Activated CD4-positive, CD25-positive, alpha-beta regulatory T cell treated with anti-CD3 and anti-CD28 coated beads, Interleukin-2, amount 50 U/mL, for 24 hours (primary cell): ENCODE measurements at regions not wholly inside any gene's neighbourhood (a gene's known extent, or its start where the extent isn't known, plus 50 kb on each side); places are given as distances from the start of the nearest gene placed in this dataset.
"Not testable (repeated sequence)": the region's sequence is repeated elsewhere in the genome, so short reads cannot be mapped to it uniquely, and the experiment has no call there.

ENCODE experiments used
- ATAC-seq, 2 donors: fragments of 150-1000 bp; cut with Tn5 transposase; one replicate each; pipeline ENCODE4 v1.10.0; 2021; ENCODE audit warnings: mild to moderate bottlenecking in 1 of 2, moderate library complexity in 1 of 2

- no peak for ATAC-seq
These were observed 141.5 kb downstream of the OR2B2 start for GRCh38 chr6:27770724-27771123.

DNA sequence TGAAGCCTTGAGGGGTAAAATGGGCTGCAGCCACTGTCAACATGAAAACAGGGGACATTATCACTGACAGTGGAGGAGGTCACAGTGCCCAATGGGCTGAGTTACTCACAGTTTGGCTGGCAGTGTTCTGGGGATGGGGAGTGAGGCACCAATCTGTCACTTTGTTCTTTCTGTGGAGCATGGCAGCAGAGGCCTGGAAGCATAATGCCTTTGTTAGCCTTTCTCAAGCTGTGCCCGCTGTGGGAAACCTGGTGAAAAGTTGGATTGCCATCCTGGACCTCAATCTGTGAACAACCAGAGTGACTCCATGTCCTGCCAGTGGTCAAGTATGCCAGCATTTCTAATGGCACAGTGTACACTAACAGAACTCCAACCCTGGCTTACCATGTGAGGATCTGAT, 143.6 kb downstream of the OR2B2 start:
- ATAC-seq: no peak

- no peak for ATAC-seq
These were observed 144.3 kb downstream of the OR2B2 start for GRCh38 chr6:27767851-27768250.

DNA sequence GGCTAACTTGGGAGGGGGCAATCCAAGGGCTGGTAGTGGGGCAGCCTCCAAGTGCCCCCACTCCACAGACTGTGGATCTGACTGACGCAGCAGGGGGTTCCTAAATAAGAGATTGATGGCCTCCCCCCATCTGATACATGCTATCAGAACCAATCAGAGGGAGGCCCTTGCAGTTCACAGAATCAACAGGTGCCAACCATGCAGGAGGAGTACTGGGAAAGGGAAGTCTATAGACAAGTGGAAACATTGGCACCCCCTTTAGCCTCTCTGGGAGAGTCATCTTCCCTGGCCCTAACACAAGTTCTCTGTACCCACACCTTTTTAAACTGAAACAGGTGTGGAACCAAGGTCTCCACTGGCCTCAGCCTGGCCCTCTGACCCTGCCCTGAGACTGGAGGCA, 145.8 kb downstream of the OR2B2 start:
- ATAC-seq: no peak

DNA sequence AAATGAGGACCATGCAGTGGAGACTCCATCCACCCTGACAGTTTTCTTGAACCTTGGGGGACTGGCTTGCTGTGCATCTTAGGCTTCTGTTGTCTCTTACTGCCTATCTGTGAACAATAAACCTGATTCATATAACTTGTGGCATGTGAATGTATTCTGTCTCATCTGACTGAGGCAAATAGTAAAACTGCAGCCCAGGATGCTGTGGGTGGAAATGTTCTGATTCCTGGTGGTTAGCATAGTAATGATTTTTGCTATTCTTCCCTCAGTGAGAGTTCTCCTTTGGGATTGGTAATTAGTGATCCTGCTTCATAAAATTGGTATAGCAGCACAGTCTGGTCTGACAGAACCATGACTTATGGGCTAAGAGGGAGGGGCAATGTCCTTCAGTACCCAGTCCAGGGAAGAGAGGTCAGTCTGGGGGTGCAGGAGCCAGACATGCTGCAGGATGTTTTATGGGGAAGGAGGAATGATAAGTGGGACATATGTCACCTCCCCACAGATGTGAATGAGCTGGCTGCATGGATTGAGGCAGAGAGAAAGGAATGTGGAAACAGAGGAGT, 147.1 kb downstream of the OR2B2 start:
- no peak for ATAC-seq

DNA sequence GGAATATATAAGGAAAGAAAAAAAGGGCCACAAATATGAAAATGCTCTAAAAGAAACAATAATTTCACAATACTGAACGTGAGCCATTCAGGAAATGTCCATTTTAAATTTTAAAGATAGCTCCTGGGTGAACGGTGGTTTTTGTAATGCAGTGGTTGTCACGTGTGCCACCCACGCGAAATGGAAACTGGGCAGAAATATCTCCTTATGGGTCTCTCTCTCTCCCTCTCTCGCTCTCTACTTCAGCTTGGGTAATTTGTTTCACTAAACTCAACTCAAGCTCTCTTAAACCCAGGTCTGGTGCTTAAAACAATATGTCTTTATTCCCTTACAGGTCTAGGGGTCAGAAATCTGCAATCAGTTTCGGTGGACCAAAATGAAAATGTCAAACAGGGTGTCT, 150.8 kb downstream of the OR2B2 start:
- no peak for ATAC-seq

DNA sequence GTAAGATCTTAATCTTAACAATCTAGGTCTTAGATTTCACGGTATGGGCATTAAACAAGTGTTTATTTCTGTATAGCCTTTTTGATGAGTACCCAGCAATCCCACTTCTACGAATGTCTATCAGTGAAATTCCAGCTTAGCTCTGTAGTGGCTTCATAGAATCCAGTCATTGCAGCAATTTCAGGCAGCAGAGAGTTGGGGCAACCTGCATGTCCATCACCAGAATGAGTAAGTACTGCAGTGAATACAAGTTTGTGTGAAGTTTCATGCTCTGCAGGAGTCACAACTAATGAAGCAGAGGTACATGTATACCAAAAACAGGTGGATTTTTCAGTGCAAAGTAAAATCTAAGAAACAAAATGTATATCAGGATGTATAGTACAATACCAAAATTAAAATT, 151.7 kb downstream of the OR2B2 start:
- no peak for ATAC-seq

GRCh38 chr6:27759930-27760329, 152.3 kb downstream of the OR2B2 start:
- no peak for ATAC-seq

DNA sequence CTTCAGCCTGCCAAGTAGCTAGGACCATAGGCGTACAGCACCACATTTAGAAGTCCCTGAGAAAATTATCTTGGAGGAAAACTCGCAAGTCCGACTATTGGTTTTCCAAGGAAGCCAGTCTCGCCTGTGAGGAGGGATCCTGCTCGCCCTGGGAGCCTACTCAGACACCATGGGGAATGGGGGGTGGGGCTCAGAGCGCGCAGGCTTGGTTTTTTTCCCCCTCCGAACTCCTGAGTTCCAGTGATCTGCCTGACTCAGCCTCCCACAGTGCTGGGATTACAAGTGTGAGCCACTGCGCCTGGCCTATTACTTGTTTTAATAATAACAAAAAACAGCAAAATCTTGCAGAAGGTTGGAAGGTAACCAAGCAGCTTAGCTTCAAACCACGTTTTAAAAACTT, 153.7 kb downstream of the OR2B2 start:
- ATAC-seq: no peak

GRCh38 chr6:27757307-27757706, 154.9 kb downstream of the OR2B2 start:
- ATAC-seq: no peak

- no peak for ATAC-seq
These were observed 156.4 kb downstream of the OR2B2 start for GRCh38 chr6:27755768-27756167.

DNA sequence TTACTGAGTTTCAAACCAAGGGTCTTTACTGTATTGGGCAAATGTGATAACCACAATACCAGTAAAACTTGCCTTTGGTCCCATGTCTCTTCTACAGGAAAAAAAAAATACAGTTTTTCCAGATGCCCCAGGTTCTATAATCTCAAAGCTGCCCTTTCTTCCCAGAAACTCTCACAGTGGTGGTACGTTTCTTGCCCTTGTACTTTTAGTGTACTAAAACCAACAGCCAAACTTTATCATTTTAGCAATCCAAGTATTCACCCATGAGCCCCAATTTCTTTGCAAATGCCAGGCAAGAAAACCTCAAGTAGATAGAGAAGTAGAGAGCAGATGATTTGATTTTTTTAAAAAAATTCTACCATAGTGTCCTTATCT, 157.8 kb downstream of the OR2B2 start:
- no peak for ATAC-seq

GRCh38 chr6:27753668-27754407, 158.4 kb downstream of the OR2B2 start:
- peak; percentile 40 to 50 for ATAC-seq

DNA sequence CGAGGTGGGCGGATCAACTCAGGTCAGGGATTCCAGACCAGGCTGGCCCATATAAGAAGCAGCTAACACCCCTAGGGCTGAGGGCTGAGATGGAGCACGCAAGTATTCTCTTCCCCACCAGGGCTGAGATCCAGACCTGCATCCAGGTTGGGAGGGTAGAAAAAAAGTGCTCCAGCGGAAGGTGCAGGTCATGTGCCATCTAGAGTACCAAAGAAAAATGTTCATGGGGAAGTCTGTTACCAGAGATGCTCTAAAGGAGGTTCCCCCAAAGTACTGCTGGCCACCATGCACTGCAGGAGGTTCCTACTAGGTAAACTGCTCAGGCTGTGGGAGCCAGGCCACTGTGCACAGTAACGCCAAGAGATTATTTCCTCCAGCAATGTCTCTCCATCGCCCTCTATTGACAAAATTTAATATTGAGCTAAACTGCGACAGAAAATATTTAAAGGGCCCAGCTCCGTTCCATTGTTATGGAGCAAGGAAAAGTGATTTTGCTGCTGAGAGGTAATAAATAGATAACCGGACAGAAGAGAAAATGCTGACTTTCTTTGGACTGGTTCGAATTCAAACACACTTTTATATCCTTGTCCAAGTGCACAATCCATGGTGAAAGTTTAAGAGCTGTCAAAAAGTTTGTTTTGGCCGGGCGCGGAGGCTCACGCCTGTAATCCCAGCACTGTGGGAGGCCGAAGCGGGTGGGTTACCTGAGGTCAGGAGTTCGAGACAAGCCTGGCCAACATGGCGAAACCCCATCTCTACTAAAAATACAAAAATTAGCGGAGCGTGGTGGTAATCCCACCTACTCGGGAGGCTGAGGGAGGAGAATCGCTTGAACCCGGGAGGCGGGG, 159.9 kb downstream of the OR2B2 start:
- ATAC-seq: peak; percentile 37 to 42

GRCh38 chr6:27748661-27749060, 163.5 kb downstream of the OR2B2 start:
- no peak for ATAC-seq

DNA sequence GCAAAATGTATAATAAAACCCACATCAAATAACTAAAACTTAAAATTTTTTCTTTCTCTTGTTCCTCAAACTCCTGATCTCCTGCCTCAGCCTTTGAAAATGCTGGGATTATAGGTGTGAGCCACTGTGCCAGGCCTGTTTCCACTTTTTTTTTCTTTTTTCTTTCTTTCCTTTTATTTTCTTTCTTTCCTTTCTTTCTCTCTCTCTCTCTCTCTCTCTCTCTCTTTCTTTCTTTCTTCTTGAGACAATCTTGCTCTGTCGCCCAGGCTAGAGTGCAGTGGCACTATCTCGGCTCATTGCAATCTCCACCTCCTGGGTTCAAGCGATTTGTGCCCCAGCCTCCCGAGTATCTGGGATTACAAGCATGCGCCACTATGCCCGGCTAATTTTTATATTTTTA, 164.6 kb downstream of the OR2B2 start:
- no peak for ATAC-seq

- ATAC-seq: peak; percentile 75
These were observed 165.3 kb downstream of the OR2B2 start for GRCh38 chr6:27746860-27747259.

GRCh38 chr6:27743787-27744186, 168.4 kb downstream of the OR2B2 start:
- ATAC-seq: no peak

GRCh38 chr6:27742833-27743573, 169.2 kb downstream of the OR2B2 start:
- ATAC-seq: no peak

DNA sequence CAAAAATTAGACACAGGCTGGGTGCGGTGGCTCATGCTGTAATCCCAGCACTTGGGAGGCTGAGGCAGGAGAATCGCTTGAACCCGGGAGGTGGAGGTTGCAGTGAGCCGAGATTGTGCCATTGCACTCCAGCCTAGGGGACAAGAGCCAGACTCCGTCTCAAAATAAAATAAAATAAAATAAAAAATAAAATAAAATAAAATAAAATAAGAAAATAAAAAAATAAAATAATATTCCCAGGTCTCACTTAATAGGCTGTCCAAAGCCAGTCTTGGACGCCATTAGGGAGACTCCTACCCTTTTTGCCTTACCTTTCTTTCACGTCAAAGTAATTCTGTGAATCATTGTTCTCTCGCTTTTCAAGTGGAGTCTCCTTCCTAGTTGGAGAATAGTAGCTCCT, 172.3 kb downstream of the OR2B2 start:
- not testable (repeated sequence) for ATAC-seq

- no peak for ATAC-seq
These were observed 175.5 kb downstream of the OR2B2 start for GRCh38 chr6:27736686-27737085.

DNA sequence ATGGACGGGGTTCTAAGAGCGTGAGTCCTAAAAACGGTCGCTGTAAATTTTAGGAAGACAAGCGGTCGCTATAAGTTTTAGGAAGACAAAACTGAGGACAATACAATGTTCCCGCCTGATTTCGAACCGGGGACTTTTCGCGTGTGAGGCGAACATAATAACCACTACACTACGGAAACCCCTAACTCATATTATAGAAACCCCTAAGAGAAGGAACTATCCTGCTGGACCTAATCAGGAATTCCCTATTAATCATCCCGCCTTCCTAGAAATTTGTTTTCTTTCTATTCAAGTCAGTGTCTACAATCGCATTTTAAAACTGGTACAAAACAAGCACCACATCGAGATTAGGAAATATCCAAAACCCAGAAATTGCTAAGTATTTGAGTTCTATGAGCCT, 183.8 kb downstream of the OR2B2 start:
- ATAC-seq: no peak

DNA sequence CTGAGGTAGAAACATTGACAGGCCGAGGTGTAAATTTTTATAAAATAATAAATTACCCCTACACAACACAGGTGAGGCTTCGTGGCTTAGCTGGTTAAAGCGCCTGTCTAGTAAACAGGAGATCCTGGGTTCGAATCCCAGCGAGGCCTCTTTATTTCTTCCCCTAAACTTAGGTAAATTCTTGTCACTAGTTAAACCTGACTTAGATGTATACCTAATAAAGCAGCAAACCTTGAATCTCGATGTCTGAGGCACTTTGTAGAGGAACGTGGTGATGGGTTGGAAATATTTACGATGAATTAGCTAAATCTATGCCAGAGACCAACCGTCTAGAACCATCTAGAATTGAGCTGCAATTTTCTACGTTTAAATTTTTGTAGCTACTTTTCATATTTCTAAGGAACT, 185.6 kb downstream of the OR2B2 start:
- ATAC-seq: no peak
